ENCODE measurements at regions not wholly inside any gene's neighbourhood (a gene's known extent, or its start where the extent isn't known, plus 50 kb on each side); places are given as distances from the start of the nearest gene placed in this dataset.
A peak's percentile ranks its signal among the peaks of the same experiment; 100 is the strongest.

GRCh38 chr2:200172944-200173581 is 133.4 kb upstream of the SPATS2L start:
- Histone ChIP-seq H2AFZ (ENCODE audit: low read depth, low read length) (no peak overlapping the region), H3K27ac (ENCODE audit: low read depth, low read length) (no peak overlapping the region), H3K9me3 (ENCODE audit: insufficient read depth, low read depth, low read length) (no peaks in the 10 kb centered on the region), H3K4me1 (ENCODE audit: insufficient read depth, low read length) (peaks cover 18% of the 10 kb centered on the region), H3K9ac (ENCODE audit: low read length) (no peak overlapping the region), H3K79me2 (ENCODE audit: insufficient read depth, low read length) (no peaks in the 10 kb centered on the region), H3K4me2 (ENCODE audit: low read length) (peak overlapping the region; percentile 19), H3K36me3 (ENCODE audit: insufficient read depth, low read length) (no peaks in the 10 kb centered on the region), H3K27me3 (ENCODE audit: insufficient read depth, low read length) (no peaks in the 10 kb centered on the region), H4K20me1 (ENCODE audit: insufficient read depth, low read length) (no peaks in the 10 kb centered on the region), H3K4me3 (ENCODE audit: insufficient read depth, low read depth, low read length) (no peak overlapping the region)
- H3K4me3 Mint-ChIP-seq (ENCODE audit: unreplicated experiment) = no peak overlapping the region
- no peak for TF ChIP-seq EZH2 (IDR thresholded peaks at IDR 0.05; ENCODE audit: insufficient read depth, low read length)
- TF ChIP-seq, protein P1, sequence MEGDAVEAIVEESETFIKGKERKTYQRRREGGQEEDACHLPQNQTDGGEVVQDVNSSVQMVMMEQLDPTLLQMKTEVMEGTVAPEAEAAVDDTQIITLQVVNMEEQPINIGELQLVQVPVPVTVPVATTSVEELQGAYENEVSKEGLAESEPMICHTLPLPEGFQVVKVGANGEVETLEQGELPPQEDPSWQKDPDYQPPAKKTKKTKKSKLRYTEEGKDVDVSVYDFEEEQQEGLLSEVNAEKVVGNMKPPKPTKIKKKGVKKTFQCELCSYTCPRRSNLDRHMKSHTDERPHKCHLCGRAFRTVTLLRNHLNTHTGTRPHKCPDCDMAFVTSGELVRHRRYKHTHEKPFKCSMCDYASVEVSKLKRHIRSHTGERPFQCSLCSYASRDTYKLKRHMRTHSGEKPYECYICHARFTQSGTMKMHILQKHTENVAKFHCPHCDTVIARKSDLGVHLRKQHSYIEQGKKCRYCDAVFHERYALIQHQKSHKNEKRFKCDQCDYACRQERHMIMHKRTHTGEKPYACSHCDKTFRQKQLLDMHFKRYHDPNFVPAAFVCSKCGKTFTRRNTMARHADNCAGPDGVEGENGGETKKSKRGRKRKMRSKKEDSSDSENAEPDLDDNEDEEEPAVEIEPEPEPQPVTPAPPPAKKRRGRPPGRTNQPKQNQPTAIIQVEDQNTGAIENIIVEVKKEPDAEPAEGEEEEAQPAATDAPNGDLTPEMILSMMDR (IDR thresholded peaks at IDR 0.05; ENCODE audit: insufficient read depth, low read depth, low read length) = no peak
- peaks cover 1% of the 10 kb centered on the region for H3K9me3 Mint-ChIP-seq (ENCODE audit: unreplicated experiment)
- FAIRE-seq (peak; percentile 5), DNase-seq (ENCODE audit: low read depth) (peak; percentile 39)
- H3K27me3 Mint-ChIP-seq (ENCODE audit: low read depth, unreplicated experiment) = no peaks in the 10 kb centered on the region
- H3K27ac Mint-ChIP-seq (ENCODE audit: unreplicated experiment) = peak overlapping the region; percentile 43
- H3K36me3 Mint-ChIP-seq (ENCODE audit: low read depth, unreplicated experiment) = peaks cover 3% of the 10 kb centered on the region
- peaks cover 26% of the 10 kb centered on the region for H3K4me1 Mint-ChIP-seq (ENCODE audit: low read depth, unreplicated experiment)

DNA sequence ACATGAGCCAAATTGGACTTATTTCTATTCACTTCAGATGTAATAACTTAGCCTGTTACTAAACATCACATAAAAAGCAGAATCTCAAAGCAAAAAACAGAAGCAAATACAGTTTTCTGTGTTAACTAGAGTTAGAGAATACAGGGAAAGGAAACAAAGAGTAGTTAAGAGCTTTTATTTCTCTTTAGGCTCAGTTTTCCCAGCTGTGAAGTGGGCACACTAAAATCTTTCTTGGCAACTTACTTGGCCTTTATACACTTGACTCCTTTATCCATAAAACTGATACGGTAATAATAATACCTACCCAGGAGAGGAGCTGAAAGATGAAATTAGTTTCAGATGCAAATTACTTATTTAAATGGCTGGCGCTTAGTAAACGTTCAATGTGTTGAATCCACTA is 132.8 kb upstream of the SPATS2L start:
- H3K36me3 Mint-ChIP-seq (ENCODE audit: low read depth, unreplicated experiment) = peaks cover 3% of the 10 kb centered on the region
- Histone ChIP-seq H3K9me3 (ENCODE audit: insufficient read depth, low read depth, low read length) (no peaks in the 10 kb centered on the region), H3K27me3 (ENCODE audit: insufficient read depth, low read length) (no peaks in the 10 kb centered on the region), H3K4me1 (ENCODE audit: insufficient read depth, low read length) (peaks cover 23% of the 10 kb centered on the region), H2AFZ (ENCODE audit: low read depth, low read length) (no peak overlapping the region), H3K27ac (ENCODE audit: low read depth, low read length) (no peak overlapping the region), H3K4me2 (ENCODE audit: low read length) (no peak overlapping the region), H3K4me3 (ENCODE audit: insufficient read depth, low read depth, low read length) (no peak overlapping the region), H3K9ac (ENCODE audit: low read length) (no peak overlapping the region), H3K79me2 (ENCODE audit: insufficient read depth, low read length) (no peaks in the 10 kb centered on the region), H4K20me1 (ENCODE audit: insufficient read depth, low read length) (no peaks in the 10 kb centered on the region), H3K36me3 (ENCODE audit: insufficient read depth, low read length) (no peaks in the 10 kb centered on the region)
- H3K9me3 Mint-ChIP-seq (ENCODE audit: unreplicated experiment) = peaks cover 1% of the 10 kb centered on the region
- DNase-seq (ENCODE audit: low read depth) (no peak), FAIRE-seq (no peak)
- TF ChIP-seq, protein P1 (IDR thresholded peaks at IDR 0.05; ENCODE audit: insufficient read depth, low read depth, low read length) = no peak
- no peak for TF ChIP-seq EZH2 (IDR thresholded peaks at IDR 0.05; ENCODE audit: insufficient read depth, low read length)
- H3K27ac Mint-ChIP-seq (ENCODE audit: unreplicated experiment) = no peak overlapping the region
- H3K4me1 Mint-ChIP-seq (ENCODE audit: low read depth, unreplicated experiment) = peaks cover 33% of the 10 kb centered on the region
- H3K4me3 Mint-ChIP-seq (ENCODE audit: unreplicated experiment) = no peak overlapping the region
- no peaks in the 10 kb centered on the region for H3K27me3 Mint-ChIP-seq (ENCODE audit: low read depth, unreplicated experiment)

- peaks cover 33% of the 10 kb centered on the region for H3K4me1 Mint-ChIP-seq (ENCODE audit: low read depth, unreplicated experiment)
These were observed 131.9 kb upstream of the SPATS2L start for GRCh38 chr2:200174433-200175216.

More at GRCh38 chr2:200174433-200175216, 131.9 kb upstream of the SPATS2L start:
- H3K9me3 ChIP-seq (ENCODE audit: insufficient read depth, low read depth, low read length) = no peaks in the 10 kb centered on the region
- TF ChIP-seq, protein P1 (IDR thresholded peaks at IDR 0.05; ENCODE audit: insufficient read depth, low read depth, low read length) = no peak
- no peak for TF ChIP-seq EZH2 (IDR thresholded peaks at IDR 0.05; ENCODE audit: insufficient read depth, low read length)
- Mint-ChIP-seq H3K9me3 (ENCODE audit: unreplicated experiment) (peaks cover 1% of the 10 kb centered on the region), H3K36me3 (ENCODE audit: low read depth, unreplicated experiment) (peaks cover 3% of the 10 kb centered on the region), H3K4me3 (ENCODE audit: unreplicated experiment) (no peak overlapping the region), H3K27ac (ENCODE audit: unreplicated experiment) (no peak overlapping the region), H3K27me3 (ENCODE audit: low read depth, unreplicated experiment) (no peaks in the 10 kb centered on the region)
- FAIRE-seq (no peak), DNase-seq (ENCODE audit: low read depth) (no peak)
- H3K4me2 ChIP-seq (ENCODE audit: low read length) = no peak overlapping the region
- no peaks in the 10 kb centered on the region for H3K27me3 ChIP-seq (ENCODE audit: insufficient read depth, low read length)
- H2AFZ ChIP-seq (ENCODE audit: low read depth, low read length) = no peak overlapping the region
- no peak overlapping the region for H3K4me3 ChIP-seq (ENCODE audit: insufficient read depth, low read depth, low read length)
- H3K4me1 ChIP-seq (ENCODE audit: insufficient read depth, low read length) = peaks cover 18% of the 10 kb centered on the region
- H3K36me3 ChIP-seq (ENCODE audit: insufficient read depth, low read length) = no peaks in the 10 kb centered on the region
- H3K9ac ChIP-seq (ENCODE audit: low read length) = no peak overlapping the region
- H4K20me1 ChIP-seq (ENCODE audit: insufficient read depth, low read length) = no peaks in the 10 kb centered on the region
- H3K79me2 ChIP-seq (ENCODE audit: insufficient read depth, low read length) = no peaks in the 10 kb centered on the region
- H3K27ac ChIP-seq (ENCODE audit: low read depth, low read length) = no peak overlapping the region

All from astrocyte (in vitro differentiated cells and primary cell).